ENCODE measurements at regions not wholly inside any gene's neighbourhood (a gene's known extent, or its start where the extent isn't known, plus 50 kb on each side); places are given as distances from the start of the nearest gene placed in this dataset.

- TF ChIP-seq CTCF (IDR thresholded peaks at IDR 0.05) (no peak), EZH2phosphoT487 (IDR thresholded peaks at IDR 0.05) (no peak)
These were observed 61.8 kb upstream of the TOM1L1 start for GRCh38 chr17:54838651-54839421.

Measured in neural progenitor cell (in vitro differentiated cells).